ENCODE measurements at regions not wholly inside any gene's neighbourhood (a gene's known extent, or its start where the extent isn't known, plus 50 kb on each side); places are given as distances from the start of the nearest gene placed in this dataset.

- Histone ChIP-seq H3K27ac (no peak overlapping the region), H3K4me1 (no peaks in the 10 kb centered on the region), H3K36me3 (no peaks in the 10 kb centered on the region), H3K27me3 (replicated peaks in 1 of 7) (no peaks in the 10 kb centered on the region), H3K4me3 (no peak overlapping the region), H3K9me3 (no peaks in the 10 kb centered on the region)
- TF ChIP-seq POLR2A (IDR thresholded peaks at IDR 0.05): no peak
- no peak for TF ChIP-seq CTCF (IDR thresholded peaks at IDR 0.05 in 8 of 11, conservative IDR thresholded peaks at IDR 0.05 in 3 of 11)
- no peak for TF ChIP-seq POLR2AphosphoS5 (IDR thresholded peaks at IDR 0.05)
- 78 to 88% (median 82%) methylated on average over 9 of the region's 9 CpGs for WGBS, 5 donors
- no peak for DNase-seq
- intact Hi-C loops (cut with DNase I; ENCODE audit: low total_unique reads): no loop called here
These were observed 202.0 kb upstream of the IL12A start for GRCh38 chr3:159786489-159787177.

- TF ChIP-seq POLR2A (IDR thresholded peaks at IDR 0.05) (no peak), CTCF (IDR thresholded peaks at IDR 0.05 in 8 of 11, conservative IDR thresholded peaks at IDR 0.05 in 3 of 11) (no peak), POLR2AphosphoS5 (IDR thresholded peaks at IDR 0.05) (no peak)
- Histone ChIP-seq H3K4me3 (no peak overlapping the region), H3K36me3 (no peaks in the 10 kb centered on the region), H3K27ac (no peak overlapping the region), H3K9me3 (no peaks in the 10 kb centered on the region), H3K4me1 (no peaks in the 10 kb centered on the region), H3K27me3 (replicated peaks in 1 of 7) (no peaks in the 10 kb centered on the region)
- intact Hi-C loops (cut with DNase I; ENCODE audit: low total_unique reads): no loop called here
- no peak for DNase-seq
- 77 to 93% (median 83%) methylated on average over 4 of the region's 4 CpGs for WGBS, 5 donors
These were observed 201.5 kb upstream of the IL12A start for GRCh38 chr3:159787178-159787574.

- Histone ChIP-seq H3K4me3 (no peak overlapping the region), H3K9me3 (no peaks in the 10 kb centered on the region), H3K4me1 (no peaks in the 10 kb centered on the region), H3K27ac (no peak overlapping the region), H3K27me3 (replicated peaks in 1 of 7) (no peaks in the 10 kb centered on the region), H3K36me3 (no peaks in the 10 kb centered on the region)
- WGBS, 5 donors: 69 to 85% (median 81%) methylated on average over 5 of the region's 5 CpGs
- intact Hi-C loops (cut with DNase I; ENCODE audit: low total_unique reads): no loop called here
- no peak for DNase-seq
- no peak for TF ChIP-seq CTCF (IDR thresholded peaks at IDR 0.05 in 8 of 11, conservative IDR thresholded peaks at IDR 0.05 in 3 of 11)
- TF ChIP-seq POLR2A (IDR thresholded peaks at IDR 0.05): no peak
- TF ChIP-seq POLR2AphosphoS5 (IDR thresholded peaks at IDR 0.05): no peak
These were observed 200.8 kb upstream of the IL12A start for GRCh38 chr3:159787794-159788205.

GRCh38 chr3:159788291-159788690 lies 200.3 kb upstream of the IL12A start:
- intact Hi-C loops (cut with DNase I; ENCODE audit: low total_unique reads): no loop called here
- 69 to 82% (median 73%) methylated on average over 3 of the region's 3 CpGs for WGBS, 5 donors
- no peak overlapping the region for H3K4me3 ChIP-seq
- TF ChIP-seq CTCF (IDR thresholded peaks at IDR 0.05 in 8 of 11, conservative IDR thresholded peaks at IDR 0.05 in 3 of 11) (no peak), POLR2A (IDR thresholded peaks at IDR 0.05) (no peak), POLR2AphosphoS5 (IDR thresholded peaks at IDR 0.05) (no peak)
- H3K27me3 ChIP-seq (replicated peaks in 1 of 7): no peaks in the 10 kb centered on the region
- DNase-seq: no peak
- H3K27ac ChIP-seq: no peak overlapping the region
- no peaks in the 10 kb centered on the region for H3K4me1 ChIP-seq
- H3K9me3 ChIP-seq: no peaks in the 10 kb centered on the region
- no peaks in the 10 kb centered on the region for H3K36me3 ChIP-seq

All from spleen (tissue), 11 donors.